K562 (cell line): ENCODE measurements at regions not wholly inside any gene's neighbourhood (a gene's known extent, or its start where the extent isn't known, plus 50 kb on each side); places are given as distances from the start of the nearest gene placed in this dataset.

Source experiments
- ATAC-seq: fragments of 200-7000 bp; cut with Tn5 transposase; 3 replicates; pipeline ENCODE4 v1.9.1; 2020; ENCODE audit warnings: moderate library complexity
- BruUV-seq: library from RNA; stranded (reverse); fragments of 400-500 nt; replicated peaks from 2 replicates; lab custom pipeline; 2021; lab: Mats Ljungman, UMichigan
- CTCF ChIA-PET: fragments of 300-600 bp; formaldehyde crosslinking; extraction: SDS; loops from one replicate; lab custom pipeline; 2021; ENCODE audit warnings: low intra/inter-chr PET ratio; lab: Yijun Ruan, JAX
- POLR2A ChIA-PET: fragments of 300-600, 350-650 bp; sonication (Branson Sonifier 250); formaldehyde crosslinking; extraction: SDS; loops from one replicate; lab custom pipeline; 2021; ENCODE audit warnings: antibody characterized with exemption, inconsistent platforms; lab: Yijun Ruan, JAX
- DNase-seq, 4 experiments: peaks; one replicate each; pipeline versions ENCODE4 v3.0.0 to v3.0.0-alpha.2; 2011 to 2018; ENCODE audit warnings: low spot score in 3 of 4, mixed read lengths in 3 of 4; ENCODE audit errors: extremely low read depth in 1 of 4
- FAIRE-seq: peaks from 2 replicates; lab custom pipeline; 2011; peaks lifted over from hg19 to GRCh38; lab: Jason Lieb, UNC
- H2AFZ ChIP-seq: 2 replicates; pipeline ENCODE4 v1.6.0; 2011; ENCODE audit warnings: low read depth, low read length, control low read depth, inconsistent platforms
- H3K27ac ChIP-seq: fragments of 200-600 bp; 3 replicates; pipeline ENCODE4 v1.8.0; 2011; ENCODE audit warnings: low read depth, mild to moderate bottlenecking, control low read depth, inconsistent platforms, low read length, moderate library complexity, mixed read lengths; ENCODE audit errors: extremely low read depth
- H3K27me3 ChIP-seq, 2 experiments: fragments of 300-600 bp in 1 of 2; 2 replicates in 1 of 2; 3 replicates in 1 of 2; pipeline versions ENCODE4 v1.6.0 to v1.8.0; 2011; ENCODE audit warnings: inconsistent platforms in 2 of 2, low read length in 2 of 2, mild to moderate bottlenecking in 1 of 2, mixed read lengths in 1 of 2, moderate library complexity in 1 of 2; ENCODE audit not compliant: control insufficient read depth in 2 of 2, insufficient read depth in 2 of 2
- H3K36me3 ChIP-seq: fragments of 300-600 bp; 3 replicates; pipeline ENCODE4 v1.8.0; 2011; ENCODE audit warnings: mild to moderate bottlenecking, low read length, inconsistent platforms; ENCODE audit not compliant: control insufficient read depth, insufficient read depth
- H3K4me1 ChIP-seq, 2 experiments: fragments of 200-600 bp in 1 of 2; replicated peaks in 1 of 2; 2 replicates in 1 of 2; 3 replicates in 1 of 2; pipeline versions ENCODE4 v1.5.1 to v1.8.0; 2011; ENCODE audit warnings: inconsistent platforms in 2 of 2, low read length in 2 of 2, mild to moderate bottlenecking in 1 of 2, mixed read lengths in 1 of 2, moderate library complexity in 1 of 2; ENCODE audit not compliant: control insufficient read depth in 2 of 2, insufficient read depth in 2 of 2
- H3K4me2 ChIP-seq: 2 replicates; pipeline ENCODE4 v1.6.1; 2011; ENCODE audit warnings: low read length, control low read depth, inconsistent platforms, mixed read lengths; ENCODE audit not compliant: insufficient read depth
- H3K4me3 ChIP-seq: fragments of 200-600 bp; sonication (generic), shearing (Covaris generic); 2 replicates; pipeline ENCODE4 v1.5.1; 2016; ENCODE audit warnings: control low read depth, inconsistent platforms
- H3K79me2 ChIP-seq: fragments of 200-600 bp; 3 replicates; pipeline ENCODE4 v1.8.0; 2011; ENCODE audit warnings: low read length, inconsistent platforms; ENCODE audit not compliant: control insufficient read depth, insufficient read depth
- H3K9ac ChIP-seq, 2 experiments: 2 replicates each; pipeline versions ENCODE4 v1.6.0 to v1.6.1; 2011; ENCODE audit warnings: low read depth in 2 of 2, low read length in 2 of 2, control low read depth in 1 of 2, inconsistent platforms in 1 of 2, mild to moderate bottlenecking in 1 of 2, mixed read lengths in 1 of 2; ENCODE audit not compliant: insufficient read depth in 1 of 2
- H3K9me1 ChIP-seq: one replicate; pipeline ENCODE4 v1.6.0; 2011; ENCODE audit warnings: inconsistent platforms, mild to moderate bottlenecking, low read length, moderate library complexity; ENCODE audit not compliant: control insufficient read depth, insufficient read depth
- H3K9me3 ChIP-seq: replicated peaks from 2 replicates; pipeline ENCODE4 v1.5.1; 2011; ENCODE audit warnings: low read depth, low read length, inconsistent platforms; ENCODE audit not compliant: control insufficient read depth, insufficient read depth
- H4K20me1 ChIP-seq: replicated peaks from 2 replicates; pipeline ENCODE4 v1.6.1; 2011; ENCODE audit warnings: low read length, inconsistent platforms, mixed read lengths; ENCODE audit not compliant: control insufficient read depth, insufficient read depth
- ASH1L ChIP-seq: fragments of 450-650 bp; IDR thresholded peaks from 2 replicates; pipeline ENCODE4 v1.6.1; 2018; ENCODE audit warnings: borderline replicate concordance, mild to moderate bottlenecking, low read depth; ENCODE audit not compliant: partially characterized antibody
- C11orf30 ChIP-seq: fragments of 450-650 bp; IDR thresholded peaks from 2 replicates; pipeline ENCODE4 v1.6.1; 2016; ENCODE audit warnings: low read depth, mild to moderate bottlenecking
- ETV1 ChIP-seq: fragments of 450-650 bp; conservative IDR thresholded peaks from 2 replicates; pipeline ENCODE4 v1.6.1; 2016; ENCODE audit warnings: missing genetic modification characterization, control low read depth, low read depth, missing compliant biosample characterization
- HDAC1 ChIP-seq, 2 experiments: fragments of 450-650 bp; IDR thresholded peaks; 2 replicates each; pipeline ENCODE4 v1.6.1; 2016 to 2017; ENCODE audit warnings: inconsistent platforms in 1 of 2, mild to moderate bottlenecking in 1 of 2, moderate library complexity in 1 of 2
- HMG20B ChIP-seq: fragments of 250-450 bp; sonication (Bioruptor Pico); IDR thresholded peaks from 2 replicates; pipeline ENCODE4 v1.5.0; 2021; ENCODE audit warnings: mild to moderate bottlenecking
- HNRNPK ChIP-seq: fragments of 200-400 bp; formaldehyde crosslinking; IDR thresholded peaks from one replicate; pipeline ENCODE4 v1.6.1; 2018; ENCODE audit warnings: mild to moderate bottlenecking, low read depth, low read length; ENCODE audit not compliant: poor library complexity, severe bottlenecking
- JUN ChIP-seq, 2 experiments: sonication (generic) in 1 of 2; formaldehyde crosslinking in 1 of 2; IDR thresholded peaks; 2 replicates each; pipeline versions ENCODE4 v1.6.1 to v1.8.0; 2012 to 2022; ENCODE audit warnings: borderline replicate concordance in 2 of 2, mild to moderate bottlenecking in 2 of 2, improper control_type of control experiment in 1 of 2, low read depth in 1 of 2, low read length in 1 of 2, missing genetic modification reagents in 1 of 2
- KDM4B ChIP-seq, 2 experiments: fragments of 450-650 bp in 1 of 2; sonication (generic) in 1 of 2; IDR thresholded peaks; 2 replicates each; pipeline ENCODE4 v1.6.1; 2016 to 2017; ENCODE audit warnings: borderline replicate concordance in 2 of 2, antibody characterized with exemption in 1 of 2, low read depth in 1 of 2, mild to moderate bottlenecking in 1 of 2
- PATZ1 ChIP-seq: fragments of 250-450 bp; sonication (Bioruptor Pico); IDR thresholded peaks from 2 replicates; pipeline ENCODE4 v1.5.0; 2020; ENCODE audit warnings: mild to moderate bottlenecking, borderline replicate concordance
- SIN3A ChIP-seq, 2 experiments: fragments of 150-350 bp in 1 of 2; IDR thresholded peaks; 2 replicates each; pipeline ENCODE4 v1.6.1; 2011 to 2016; ENCODE audit warnings: borderline replicate concordance in 2 of 2, low read depth in 2 of 2, low read length in 2 of 2, mild to moderate bottlenecking in 2 of 2, moderate library complexity in 2 of 2; ENCODE audit not compliant: control insufficient read depth in 1 of 2
- SMC3 ChIP-seq: conservative IDR thresholded peaks from 2 replicates; pipeline ENCODE4 v1.6.1; 2011; ENCODE audit warnings: low read depth, low read length, improper control_type of control experiment; ENCODE audit not compliant: insufficient read depth
- TCF7 ChIP-seq: sonication (generic); IDR thresholded peaks from 2 replicates; pipeline ENCODE4 v1.6.1; 2016; ENCODE audit warnings: antibody characterized with exemption, borderline replicate concordance
- TFE3 ChIP-seq: fragments of 450-650 bp; formaldehyde crosslinking; IDR thresholded peaks from 2 replicates; pipeline ENCODE4 v1.4.0; 2020; ENCODE audit warnings: mild to moderate bottlenecking, mixed read lengths
- ZMIZ1 ChIP-seq, 2 experiments: fragments of 150-350 bp in 1 of 2; IDR thresholded peaks; 2 replicates each; pipeline ENCODE4 v1.6.1; 2012 to 2016; ENCODE audit warnings: low read depth in 2 of 2, low read length in 2 of 2, mild to moderate bottlenecking in 1 of 2, moderate library complexity in 1 of 2
- in situ Hi-C: fragments of 300-500 bp; cut with MboI; formaldehyde crosslinking; loops from 4 replicates; pipeline ENCODE4 v1.15.0; 2018; ENCODE audit warnings: inconsistent platforms, mixed read lengths
- intact Hi-C: fragments of 100-400 bp; cut with micrococcal nuclease; formaldehyde crosslinking; loops from 2 replicates; pipeline ENCODE4 v1.14.2; 2022

GRCh38 chr1:55593298-55593697 lies 378.1 kb upstream of the USP24 start:
- ATAC-seq (no peak), FAIRE-seq (no peak), DNase-seq (no peak)
- Histone ChIP-seq H3K4me3 (no peak overlapping the region), H3K9me1 (no peaks in the 10 kb centered on the region), H3K9ac (no peak overlapping the region), H4K20me1 (no peaks in the 10 kb centered on the region), H3K9me3 (no peaks in the 10 kb centered on the region), H3K4me2 (no peak overlapping the region), H3K27me3 (no peaks in the 10 kb centered on the region), H3K79me2 (no peaks in the 10 kb centered on the region), H3K4me1 (no peaks in the 10 kb centered on the region), H3K27ac (no peak overlapping the region), H2AFZ (no peak overlapping the region), H3K36me3 (no peaks in the 10 kb centered on the region)
- ChIA-PET POLR2A (no interaction called here), CTCF (no interaction called here)
- in situ Hi-C loops = no loop called here
- intact Hi-C loops = no loop called here
- BruUV-seq = no TSS peak
- TF ChIP-seq KDM4B (IDR thresholded peaks at IDR 0.05; ENCODE audit: borderline replicate concordance in 2 of 2, low read depth in 1 of 2) (no peak), SIN3A (IDR thresholded peaks at IDR 0.05; ENCODE audit: borderline replicate concordance in 2 of 2, control insufficient read depth in 1 of 2, low read depth in 2 of 2, low read length in 2 of 2) (no peak), SMC3 (no peak), JUN (IDR thresholded peaks at IDR 0.05; ENCODE audit: borderline replicate concordance, low read depth, low read length) (no peak), JUN (CRISPR knock-in tag; IDR thresholded peaks at IDR 0.05; ENCODE audit: borderline replicate concordance) (no peak), HDAC1 (IDR thresholded peaks at IDR 0.05) (no peak), TCF7 (no peak), C11orf30 (no peak), ASH1L (no peak), PATZ1 (CRISPR knock-in tag) (no peak), HMG20B (no peak), HNRNPK (no peak), ETV1 (tag) (no peak), ZMIZ1 (IDR thresholded peaks at IDR 0.05; ENCODE audit: low read depth in 2 of 2, low read length in 2 of 2) (no peak), TFE3 (CRISPR knock-in tag) (no peak)
